Renal pelvis (tissue), 1 donor: ENCODE measurements at regions not wholly inside any gene's neighbourhood (a gene's known extent, or its start where the extent isn't known, plus 50 kb on each side); places are given as distances from the start of the nearest gene placed in this dataset.

Source experiments
- DNase-seq: peaks from one replicate; pipeline ENCODE4 v3.0.0-alpha.2; 2013

DNA sequence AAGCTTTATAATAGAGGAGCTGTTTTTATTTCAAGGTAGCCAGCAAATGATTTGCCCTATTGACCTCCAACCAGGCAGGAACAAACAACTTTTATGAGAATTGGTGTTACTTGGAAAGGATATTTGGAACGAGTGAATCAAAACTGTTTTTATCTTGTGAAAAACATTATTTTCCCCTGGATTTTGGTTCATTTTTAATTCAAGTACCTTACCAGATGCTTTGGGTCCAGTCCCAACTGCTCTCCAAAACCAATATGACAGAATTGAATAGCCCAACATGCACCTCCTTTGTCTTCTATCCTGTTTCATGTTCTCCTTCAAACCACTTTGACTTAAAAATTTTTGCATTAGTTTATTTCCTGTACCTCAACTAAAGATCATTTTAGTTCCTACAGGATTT lies 178.6 kb upstream of the RBMS1 start:
- DNase-seq = no peak

- no peak for DNase-seq
These were observed 180.6 kb upstream of the RBMS1 start for GRCh38 chr2:160674146-160674750.

DNA sequence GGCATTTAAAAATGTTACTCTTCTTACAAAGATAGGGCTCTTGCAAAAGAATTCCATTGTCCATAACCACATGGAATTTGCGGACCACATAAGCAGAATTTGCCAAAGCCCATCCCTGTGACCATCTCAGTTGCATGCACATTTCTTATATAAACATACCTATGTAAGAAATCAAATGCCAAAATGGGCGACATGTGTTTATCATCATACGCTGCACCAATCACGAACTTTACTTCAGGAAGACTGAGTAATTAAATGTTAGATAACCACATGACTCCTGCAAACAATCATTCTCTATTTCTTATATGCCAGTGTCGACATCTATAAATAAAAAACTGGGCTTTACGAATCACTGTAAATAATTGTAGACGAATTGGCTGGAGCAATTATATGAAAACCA lies 186.1 kb upstream of the RBMS1 start:
- DNase-seq = no peak

DNA sequence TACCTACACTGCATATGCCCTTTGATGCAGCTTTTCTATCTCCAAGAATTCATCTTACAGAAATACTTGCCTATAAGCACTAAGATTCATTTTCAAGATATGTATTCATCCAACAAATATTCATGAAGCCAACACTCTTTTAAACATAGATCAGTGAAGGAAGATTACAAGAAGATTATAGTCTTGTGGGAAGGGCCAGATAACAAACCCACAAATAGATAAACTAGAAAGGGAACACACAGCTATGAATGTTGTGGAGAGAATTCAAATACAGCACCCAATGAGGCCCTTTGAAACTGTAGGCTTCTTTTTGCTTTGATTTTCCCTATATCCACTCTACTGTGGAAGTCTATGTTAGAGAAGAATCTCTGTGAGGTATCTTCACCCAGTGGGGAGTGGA lies 186.7 kb upstream of the RBMS1 start:
- DNase-seq = no peak

GRCh38 chr2:160680974-160681373 lies 187.4 kb upstream of the RBMS1 start:
- no peak for DNase-seq

DNA sequence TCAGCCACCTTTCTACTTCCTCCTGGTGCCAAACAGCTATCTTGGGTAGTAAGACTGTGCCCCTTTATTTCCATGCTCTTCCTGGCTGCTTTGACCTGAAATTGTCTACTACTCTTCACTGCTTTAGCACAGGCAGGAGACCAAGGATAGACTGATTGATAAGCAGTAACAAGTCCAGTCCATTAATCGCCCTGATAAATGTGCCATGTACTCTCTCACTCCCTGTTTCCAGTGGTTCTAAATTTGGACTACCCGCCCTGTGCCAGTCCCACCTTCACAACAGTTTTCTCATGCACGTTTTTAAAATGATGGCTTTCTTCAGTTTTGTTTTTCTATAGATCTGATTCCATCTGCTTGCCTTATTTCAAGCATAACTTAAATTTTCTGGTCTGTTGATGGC lies 189.6 kb upstream of the RBMS1 start:
- no peak for DNase-seq

DNA sequence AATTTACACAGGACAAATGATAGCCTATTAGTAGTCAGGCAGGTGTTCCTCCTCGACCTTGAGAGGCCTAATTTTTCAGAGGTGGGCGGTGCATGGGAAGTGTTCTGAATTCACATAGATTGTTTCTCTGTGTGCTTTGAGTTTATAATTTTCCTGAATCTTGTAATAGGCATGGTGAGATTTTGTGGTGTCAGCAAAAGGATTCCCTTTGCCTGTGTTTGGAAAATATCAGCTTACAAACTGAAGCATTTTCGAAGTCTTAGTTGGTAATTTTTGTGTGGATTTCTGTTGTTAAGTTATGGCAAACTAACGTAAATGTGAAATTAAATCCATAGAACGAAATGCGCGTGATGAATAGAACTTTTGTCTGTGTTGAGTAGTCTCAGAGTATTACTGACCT lies 194.0 kb upstream of the RBMS1 start:
- no peak for DNase-seq

- no peak for DNase-seq
These were observed 195.8 kb upstream of the RBMS1 start for GRCh38 chr2:160689441-160689840.

DNA sequence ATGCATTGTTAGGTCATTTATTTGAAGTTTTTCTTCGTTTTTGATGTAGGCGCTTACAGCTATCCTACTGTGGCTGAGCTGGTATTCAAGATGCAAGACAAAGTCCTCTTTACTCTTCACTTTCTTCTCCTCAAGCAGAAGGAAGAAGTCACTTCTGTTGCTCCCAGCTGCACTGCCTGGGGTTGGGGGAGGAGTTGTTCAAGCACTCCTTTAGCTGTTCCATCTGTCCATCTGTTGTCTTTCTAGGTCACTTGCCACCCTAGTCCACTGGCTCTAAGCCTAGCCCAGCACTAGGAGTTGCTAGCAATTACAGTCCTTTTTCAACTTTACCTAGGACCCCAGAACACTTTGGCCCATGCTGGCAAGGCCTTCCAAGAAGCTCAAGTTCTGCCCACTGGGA lies 200.6 kb upstream of the RBMS1 start:
- no peak for DNase-seq

DNA sequence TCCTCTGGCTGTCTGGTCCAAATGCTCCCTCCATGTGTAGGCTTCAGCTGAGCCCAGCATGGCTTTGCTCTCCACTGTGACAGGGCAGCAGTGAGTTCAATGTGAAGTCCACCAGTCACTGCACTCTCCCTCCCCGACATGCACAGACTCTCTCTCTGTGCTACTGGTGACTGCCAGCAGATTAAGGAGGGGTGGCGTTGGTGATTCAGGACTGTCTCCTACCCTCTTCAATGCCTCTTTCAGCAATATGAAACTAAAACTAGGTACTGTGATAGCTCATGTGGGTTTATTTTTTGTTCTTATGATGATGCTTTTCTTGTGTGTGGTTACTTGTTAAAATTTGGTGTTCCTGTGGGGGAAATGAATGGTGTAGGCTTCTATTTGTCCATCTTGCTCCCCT lies 201.0 kb upstream of the RBMS1 start:
- no peak for DNase-seq

- DNase-seq = no peak
These were observed 201.9 kb upstream of the RBMS1 start for GRCh38 chr2:160695402-160696086.

GRCh38 chr2:160696087-160696452 lies 202.5 kb upstream of the RBMS1 start:
- no peak for DNase-seq

DNA sequence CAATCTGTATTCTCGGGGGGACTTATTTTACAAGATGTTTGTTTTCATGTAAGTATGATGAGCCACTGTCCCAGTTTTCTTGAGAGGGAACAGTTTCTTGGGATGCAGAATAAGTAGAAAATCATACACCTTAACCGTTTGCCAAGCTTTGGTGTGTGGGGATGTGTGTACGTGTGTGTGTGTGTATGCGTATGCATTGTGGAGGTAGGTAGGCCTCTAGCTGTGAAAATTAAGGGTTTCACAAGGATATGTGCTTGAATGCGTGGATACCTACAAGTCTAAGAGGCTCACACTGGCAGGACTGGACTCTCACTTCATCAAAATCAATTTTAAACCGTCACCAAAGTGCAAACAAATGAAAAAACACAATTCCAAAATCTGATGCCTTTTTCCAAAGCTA lies 204.2 kb upstream of the RBMS1 start:
- DNase-seq = no peak

DNA sequence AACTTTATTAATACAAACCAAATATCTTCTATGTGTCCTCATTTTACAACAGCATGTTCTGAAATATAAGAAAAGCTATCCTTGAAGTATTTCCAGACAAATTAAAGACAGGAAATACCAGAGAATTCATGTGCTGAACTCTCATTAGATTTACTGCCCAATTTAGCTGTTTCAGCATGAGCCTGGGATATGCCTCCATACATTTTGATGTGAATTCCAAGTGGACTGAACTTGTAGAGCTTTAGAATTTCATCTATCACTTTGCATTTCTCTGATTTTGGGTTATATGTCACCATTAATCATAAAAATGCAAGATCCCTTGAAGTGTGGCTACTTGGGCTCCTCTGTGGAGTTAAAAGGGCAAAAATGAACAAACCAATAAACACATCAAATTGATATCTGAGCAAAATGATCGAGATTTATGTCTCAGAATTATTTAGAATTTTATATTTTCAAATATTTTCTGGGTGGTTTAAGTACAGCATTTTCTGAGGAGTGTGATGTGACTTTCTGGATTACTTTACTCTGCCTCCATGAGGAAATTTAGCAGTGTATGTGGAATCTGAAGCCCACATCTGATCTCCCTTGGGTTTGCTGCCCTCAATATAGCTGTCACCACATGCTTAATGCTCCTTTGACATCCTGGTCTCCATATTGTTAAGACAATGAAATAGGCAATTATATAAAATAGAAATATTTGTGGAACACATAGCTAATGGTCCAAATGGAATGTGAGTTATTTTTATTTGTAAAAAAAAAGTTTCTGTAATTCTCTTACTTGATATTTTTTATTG lies 206.6 kb upstream of the RBMS1 start:
- peak; percentile 57 for DNase-seq

DNA sequence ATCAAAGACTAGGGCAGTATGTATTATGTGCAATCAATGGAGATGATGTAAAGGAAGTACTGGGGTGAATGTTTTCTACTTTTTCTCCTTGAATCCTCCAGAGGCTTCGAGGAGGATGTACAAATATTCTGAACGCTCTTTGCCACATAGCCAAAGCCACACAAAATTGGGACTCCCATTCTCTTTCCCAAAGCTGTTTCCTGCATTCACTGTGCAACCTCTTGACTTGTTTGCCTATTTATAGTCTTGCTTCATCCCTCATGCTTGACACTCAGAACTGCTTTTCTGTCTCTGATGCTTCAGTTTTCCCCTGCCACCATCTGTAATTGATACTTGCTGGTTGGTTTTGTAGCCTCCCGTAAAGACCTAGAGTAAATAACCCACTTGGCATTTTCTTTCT lies 208.2 kb upstream of the RBMS1 start:
- no peak for DNase-seq

GRCh38 chr2:160702754-160703153 lies 209.1 kb upstream of the RBMS1 start:
- no peak for DNase-seq

- DNase-seq = peak; percentile 27
These were observed 210.3 kb upstream of the RBMS1 start for GRCh38 chr2:160703648-160704585.

DNA sequence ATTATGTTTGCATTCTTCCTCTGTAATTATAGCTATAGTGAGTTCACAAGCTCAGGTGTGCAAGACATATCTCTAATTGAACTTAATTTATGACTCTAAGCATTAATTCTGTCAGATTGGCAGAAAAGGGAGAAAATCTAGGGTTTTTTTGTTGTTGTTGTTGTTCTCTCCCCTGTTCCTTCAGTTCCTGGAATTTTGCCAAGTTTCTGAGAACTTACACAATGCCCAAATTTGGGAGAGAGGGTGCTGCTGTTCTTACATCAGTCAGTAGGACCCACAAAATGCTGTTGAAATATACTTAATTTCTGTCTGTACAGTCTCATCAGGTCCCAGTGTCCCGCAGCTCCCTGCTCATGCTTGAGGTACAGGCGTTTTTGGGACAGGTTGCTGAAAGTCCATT lies 221.8 kb upstream of the RBMS1 start:
- no peak for DNase-seq

GRCh38 chr2:160719116-160719515 lies 225.5 kb upstream of the RBMS1 start:
- no peak for DNase-seq

DNA sequence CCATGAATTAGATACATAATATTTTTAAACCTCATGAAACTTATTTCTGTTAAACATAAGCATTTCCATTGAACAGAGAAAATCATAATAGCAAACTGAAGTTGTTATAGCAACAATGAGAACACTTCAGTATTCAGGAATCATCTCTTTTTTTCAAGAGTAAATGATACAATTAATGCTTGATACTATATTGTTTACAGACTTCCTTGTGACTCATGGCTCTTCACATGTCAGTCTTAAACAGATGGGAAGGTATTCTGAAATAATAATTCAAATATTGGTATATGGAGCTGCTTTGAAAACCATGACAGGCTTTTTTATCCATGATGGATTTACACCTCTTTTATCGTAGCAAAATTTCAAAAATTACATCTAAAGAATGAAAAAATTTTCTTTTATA lies 226.5 kb upstream of the RBMS1 start:
- no peak for DNase-seq

DNA sequence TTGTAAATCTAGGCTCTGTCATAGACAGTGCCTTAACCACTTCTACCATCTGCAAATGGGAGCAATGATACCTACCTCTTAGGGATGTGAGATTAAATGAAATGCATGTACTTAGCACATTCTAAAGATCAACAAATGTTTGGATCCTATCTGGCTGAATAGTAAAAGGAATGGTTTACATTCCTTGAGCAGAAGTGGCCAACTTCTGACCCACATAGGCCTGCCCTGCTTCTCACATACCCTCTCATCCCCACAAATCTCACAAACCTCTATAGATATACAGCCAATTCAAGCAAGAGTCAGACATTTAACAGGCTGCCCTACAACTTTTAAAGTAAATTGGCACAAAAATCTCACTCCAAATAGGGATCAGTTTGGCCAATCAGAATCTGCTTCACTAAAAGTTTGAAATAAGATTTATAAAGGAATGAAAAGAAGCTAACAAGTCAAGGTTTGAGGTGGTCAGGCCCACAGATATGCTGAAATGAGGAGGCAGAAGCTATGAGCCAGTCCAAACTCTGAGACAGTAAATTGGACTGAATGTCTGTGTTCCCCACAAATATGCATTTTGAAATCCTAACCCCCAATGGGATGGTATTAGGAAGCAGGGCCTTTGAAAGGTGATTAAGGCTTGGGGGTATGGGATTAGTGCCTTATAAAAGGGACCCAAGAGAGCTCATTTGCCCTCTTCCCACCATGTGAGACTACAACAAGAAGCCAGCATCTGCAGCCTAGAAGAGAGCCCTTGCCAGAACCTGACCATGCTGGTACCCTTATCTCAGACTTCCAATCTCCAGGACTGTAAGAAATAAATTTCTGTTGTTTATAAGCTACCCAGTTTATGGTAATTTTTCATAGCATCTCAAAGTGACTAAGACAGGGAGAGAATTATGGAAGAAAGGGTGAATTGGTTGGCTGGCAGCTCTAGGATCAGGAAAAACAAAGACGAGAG lies 227.8 kb upstream of the RBMS1 start:
- no peak for DNase-seq
